ENCODE measurements at regions not wholly inside any gene's neighbourhood (a gene's known extent, or its start where the extent isn't known, plus 50 kb on each side); places are given as distances from the start of the nearest gene placed in this dataset.

DNA sequence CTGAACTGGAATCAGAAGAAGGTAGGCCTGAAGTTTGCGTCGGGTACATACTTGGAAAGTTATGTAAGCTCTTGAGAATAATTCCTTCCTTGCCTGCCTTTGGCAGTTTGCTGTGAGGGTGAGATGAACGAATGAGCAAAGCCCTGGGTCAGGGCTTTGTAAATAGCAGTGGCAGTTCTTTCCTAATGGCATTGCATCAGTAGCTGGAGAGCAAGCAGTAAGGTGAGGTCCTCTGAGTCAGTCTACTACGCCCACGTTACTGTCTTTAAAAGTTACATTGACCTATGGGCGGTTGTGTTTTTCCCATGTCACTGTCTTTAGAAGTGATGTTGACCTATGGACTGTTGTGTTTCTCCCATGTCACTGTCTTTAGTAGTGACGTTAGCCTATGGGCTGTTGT, 179.1 kb upstream of the E2F8 start:
- H3K27ac Mint-ChIP-seq, result no peak overlapping the region
- Histone ChIP-seq H3K27ac (ENCODE audit: low read depth) (no peak overlapping the region), H4K20me1 (replicated peaks; ENCODE audit: insufficient read depth) (0 out of 2 replicates have a peak, but pooled peaks cover under 1% of the 10 kb centered on the region), H3K36me3 (ENCODE audit: insufficient read depth) (no peaks in the 10 kb centered on the region), H2AFZ (peak overlapping the region; percentile 38; the same call in 1 of the 2 replicates), H3K9me2 (ENCODE audit: insufficient read depth) (no peaks in the 10 kb centered on the region), H3F3A (replicated peaks; ENCODE audit: low read depth) (no peaks in the 10 kb centered on the region), H3K4me2 (no peak overlapping the region), H3K4me3 (no peak overlapping the region), H3K27me3 (ENCODE audit: insufficient read depth) (no peaks in the 10 kb centered on the region), H3K4me1 (ENCODE audit: insufficient read depth) (no peaks in the 10 kb centered on the region), H3K79me2 (replicated peaks; ENCODE audit: insufficient read depth) (no peaks in the 10 kb centered on the region)
- no peaks in the 10 kb centered on the region for H3K27me3 Mint-ChIP-seq (ENCODE audit: insufficient read depth, low read depth, poor library complexity)
- no peaks in the 10 kb centered on the region for H3K36me3 Mint-ChIP-seq (ENCODE audit: low read depth)
- TF ChIP-seq, protein P1, sequence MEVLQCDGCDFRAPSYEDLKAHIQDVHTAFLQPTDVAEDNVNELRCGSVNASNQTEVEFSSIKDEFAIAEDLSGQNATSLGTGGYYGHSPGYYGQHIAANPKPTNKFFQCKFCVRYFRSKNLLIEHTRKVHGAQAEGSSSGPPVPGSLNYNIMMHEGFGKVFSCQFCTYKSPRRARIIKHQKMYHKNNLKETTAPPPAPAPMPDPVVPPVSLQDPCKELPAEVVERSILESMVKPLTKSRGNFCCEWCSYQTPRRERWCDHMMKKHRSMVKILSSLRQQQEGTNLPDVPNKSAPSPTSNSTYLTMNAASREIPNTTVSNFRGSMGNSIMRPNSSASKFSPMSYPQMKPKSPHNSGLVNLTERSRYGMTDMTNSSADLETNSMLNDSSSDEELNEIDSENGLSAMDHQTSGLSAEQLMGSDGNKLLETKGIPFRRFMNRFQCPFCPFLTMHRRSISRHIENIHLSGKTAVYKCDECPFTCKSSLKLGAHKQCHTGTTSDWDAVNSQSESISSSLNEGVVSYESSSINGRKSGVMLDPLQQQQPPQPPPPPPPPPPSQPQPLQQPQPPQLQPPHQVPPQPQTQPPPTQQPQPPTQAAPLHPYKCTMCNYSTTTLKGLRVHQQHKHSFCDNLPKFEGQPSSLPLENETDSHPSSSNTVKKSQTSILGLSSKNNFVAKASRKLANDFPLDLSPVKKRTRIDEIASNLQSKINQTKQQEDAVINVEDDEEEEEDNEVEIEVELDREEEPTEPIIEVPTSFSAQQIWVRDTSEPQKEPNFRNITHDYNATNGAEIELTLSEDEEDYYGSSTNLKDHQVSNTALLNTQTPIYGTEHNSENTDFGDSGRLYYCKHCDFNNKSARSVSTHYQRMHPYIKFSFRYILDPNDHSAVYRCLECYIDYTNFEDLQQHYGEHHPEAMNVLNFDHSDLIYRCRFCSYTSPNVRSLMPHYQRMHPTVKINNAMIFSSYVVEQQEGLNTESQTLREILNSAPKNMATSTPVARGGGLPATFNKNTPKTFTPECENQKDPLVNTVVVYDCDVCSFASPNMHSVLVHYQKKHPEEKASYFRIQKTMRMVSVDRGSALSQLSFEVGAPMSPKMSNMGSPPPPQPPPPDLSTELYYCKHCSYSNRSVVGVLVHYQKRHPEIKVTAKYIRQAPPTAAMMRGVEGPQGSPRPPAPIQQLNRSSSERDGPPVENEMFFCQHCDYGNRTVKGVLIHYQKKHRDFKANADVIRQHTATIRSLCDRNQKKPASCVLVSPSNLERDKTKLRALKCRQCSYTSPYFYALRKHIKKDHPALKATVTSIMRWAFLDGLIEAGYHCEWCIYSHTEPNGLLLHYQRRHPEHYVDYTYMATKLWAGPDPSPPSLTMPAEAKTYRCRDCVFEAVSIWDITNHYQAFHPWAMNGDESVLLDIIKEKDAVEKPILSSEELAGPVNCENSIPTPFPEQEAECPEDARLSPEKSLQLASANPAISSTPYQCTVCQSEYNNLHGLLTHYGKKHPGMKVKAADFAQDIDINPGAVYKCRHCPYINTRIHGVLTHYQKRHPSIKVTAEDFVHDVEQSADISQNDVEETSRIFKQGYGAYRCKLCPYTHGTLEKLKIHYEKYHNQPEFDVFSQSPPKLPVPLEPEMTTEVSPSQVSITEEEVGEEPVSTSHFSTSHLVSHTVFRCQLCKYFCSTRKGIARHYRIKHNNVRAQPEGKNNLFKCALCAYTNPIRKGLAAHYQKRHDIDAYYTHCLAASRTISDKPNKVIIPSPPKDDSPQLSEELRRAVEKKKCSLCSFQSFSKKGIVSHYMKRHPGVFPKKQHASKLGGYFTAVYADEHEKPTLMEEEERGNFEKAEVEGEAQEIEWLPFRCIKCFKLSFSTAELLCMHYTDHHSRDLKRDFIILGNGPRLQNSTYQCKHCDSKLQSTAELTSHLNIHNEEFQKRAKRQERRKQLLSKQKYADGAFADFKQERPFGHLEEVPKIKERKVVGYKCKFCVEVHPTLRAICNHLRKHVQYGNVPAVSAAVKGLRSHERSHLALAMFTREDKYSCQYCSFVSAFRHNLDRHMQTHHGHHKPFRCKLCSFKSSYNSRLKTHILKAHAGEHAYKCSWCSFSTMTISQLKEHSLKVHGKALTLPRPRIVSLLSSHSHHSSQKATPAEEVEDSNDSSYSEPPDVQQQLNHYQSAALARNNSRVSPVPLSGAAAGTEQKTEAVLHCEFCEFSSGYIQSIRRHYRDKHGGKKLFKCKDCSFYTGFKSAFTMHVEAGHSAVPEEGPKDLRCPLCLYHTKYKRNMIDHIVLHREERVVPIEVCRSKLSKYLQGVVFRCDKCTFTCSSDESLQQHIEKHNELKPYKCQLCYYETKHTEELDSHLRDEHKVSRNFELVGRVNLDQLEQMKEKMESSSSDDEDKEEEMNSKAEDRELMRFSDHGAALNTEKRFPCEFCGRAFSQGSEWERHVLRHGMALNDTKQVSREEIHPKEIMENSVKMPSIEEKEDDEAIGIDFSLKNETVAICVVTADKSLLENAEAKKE (CRISPR knock-in tag; IDR thresholded peaks at IDR 0.05), result no peak
- TF ChIP-seq STAT1 (IDR thresholded peaks at IDR 0.05; ENCODE audit: unreplicated experiment) (no peak), JUNB (IDR thresholded peaks at IDR 0.05; ENCODE audit: unreplicated experiment) (no peak), POLR2AphosphoS5 (IDR thresholded peaks at IDR 0.05; ENCODE audit: low read depth) (no peak)
- TF ChIP-seq, protein P2, sequence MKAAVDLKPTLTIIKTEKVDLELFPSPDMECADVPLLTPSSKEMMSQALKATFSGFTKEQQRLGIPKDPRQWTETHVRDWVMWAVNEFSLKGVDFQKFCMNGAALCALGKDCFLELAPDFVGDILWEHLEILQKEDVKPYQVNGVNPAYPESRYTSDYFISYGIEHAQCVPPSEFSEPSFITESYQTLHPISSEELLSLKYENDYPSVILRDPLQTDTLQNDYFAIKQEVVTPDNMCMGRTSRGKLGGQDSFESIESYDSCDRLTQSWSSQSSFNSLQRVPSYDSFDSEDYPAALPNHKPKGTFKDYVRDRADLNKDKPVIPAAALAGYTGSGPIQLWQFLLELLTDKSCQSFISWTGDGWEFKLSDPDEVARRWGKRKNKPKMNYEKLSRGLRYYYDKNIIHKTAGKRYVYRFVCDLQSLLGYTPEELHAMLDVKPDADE (IDR thresholded peaks at IDR 0.05), result no peak
- TF ChIP-seq, protein P3, sequence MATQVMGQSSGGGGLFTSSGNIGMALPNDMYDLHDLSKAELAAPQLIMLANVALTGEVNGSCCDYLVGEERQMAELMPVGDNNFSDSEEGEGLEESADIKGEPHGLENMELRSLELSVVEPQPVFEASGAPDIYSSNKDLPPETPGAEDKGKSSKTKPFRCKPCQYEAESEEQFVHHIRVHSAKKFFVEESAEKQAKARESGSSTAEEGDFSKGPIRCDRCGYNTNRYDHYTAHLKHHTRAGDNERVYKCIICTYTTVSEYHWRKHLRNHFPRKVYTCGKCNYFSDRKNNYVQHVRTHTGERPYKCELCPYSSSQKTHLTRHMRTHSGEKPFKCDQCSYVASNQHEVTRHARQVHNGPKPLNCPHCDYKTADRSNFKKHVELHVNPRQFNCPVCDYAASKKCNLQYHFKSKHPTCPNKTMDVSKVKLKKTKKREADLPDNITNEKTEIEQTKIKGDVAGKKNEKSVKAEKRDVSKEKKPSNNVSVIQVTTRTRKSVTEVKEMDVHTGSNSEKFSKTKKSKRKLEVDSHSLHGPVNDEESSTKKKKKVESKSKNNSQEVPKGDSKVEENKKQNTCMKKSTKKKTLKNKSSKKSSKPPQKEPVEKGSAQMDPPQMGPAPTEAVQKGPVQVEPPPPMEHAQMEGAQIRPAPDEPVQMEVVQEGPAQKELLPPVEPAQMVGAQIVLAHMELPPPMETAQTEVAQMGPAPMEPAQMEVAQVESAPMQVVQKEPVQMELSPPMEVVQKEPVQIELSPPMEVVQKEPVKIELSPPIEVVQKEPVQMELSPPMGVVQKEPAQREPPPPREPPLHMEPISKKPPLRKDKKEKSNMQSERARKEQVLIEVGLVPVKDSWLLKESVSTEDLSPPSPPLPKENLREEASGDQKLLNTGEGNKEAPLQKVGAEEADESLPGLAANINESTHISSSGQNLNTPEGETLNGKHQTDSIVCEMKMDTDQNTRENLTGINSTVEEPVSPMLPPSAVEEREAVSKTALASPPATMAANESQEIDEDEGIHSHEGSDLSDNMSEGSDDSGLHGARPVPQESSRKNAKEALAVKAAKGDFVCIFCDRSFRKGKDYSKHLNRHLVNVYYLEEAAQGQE (IDR thresholded peaks at IDR 0.05; ENCODE audit: unreplicated experiment), result no peak
- no peaks in the 10 kb centered on the region for H3K9me3 Mint-ChIP-seq
- no peak overlapping the region for H3K4me3 Mint-ChIP-seq
- DNase-seq (ENCODE audit: low spot score) (no peak), ATAC-seq (no peak)
- H3K4me1 Mint-ChIP-seq, result peaks cover 5% of the 10 kb centered on the region; the same call in 2 of the 3 replicates
